DOHH2 (cell line): ENCODE measurements at regions not wholly inside any gene's neighbourhood (a gene's known extent, or its start where the extent isn't known, plus 50 kb on each side); places are given as distances from the start of the nearest gene placed in this dataset.

Experiments
- EZH2phosphoT487 ChIP-seq: fragments of 200-600 bp; sonication (generic); IDR thresholded peaks from 2 replicates; pipeline ENCODE4 v1.6.1; 2017; ENCODE audit warnings: borderline replicate concordance, mild to moderate bottlenecking, antibody characterized with exemption, low read length, moderate library complexity, mixed read lengths
- TF ChIP-seq, protein P1 (sequence below): fragments of 200-600 bp; sonication (generic); IDR thresholded peaks from one replicate; pipeline ENCODE4 v1.5.1; 2014; ENCODE audit warnings: antibody characterized with exemption, mild to moderate bottlenecking, low read depth, low read length; ENCODE audit not compliant: poor library complexity, severe bottlenecking

DNA sequence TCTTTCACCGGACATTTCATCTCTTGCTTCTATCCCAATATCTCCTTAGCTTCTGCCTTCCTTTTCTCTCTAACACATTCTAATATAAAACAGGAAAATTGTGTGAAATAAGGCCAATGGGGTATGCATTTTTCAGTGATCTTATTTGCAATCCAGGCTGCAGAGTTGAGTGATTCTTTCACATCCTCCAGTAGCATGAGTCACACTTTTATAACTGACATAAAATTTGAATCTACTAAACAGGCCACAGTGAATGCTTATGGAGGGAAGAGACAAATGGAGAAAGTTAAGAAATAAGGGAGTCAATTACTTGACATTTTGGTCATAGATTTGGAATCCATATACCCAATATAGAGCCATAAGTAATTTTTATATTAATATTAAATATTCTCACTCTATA is 1037.0 kb upstream of the SPRY2 start:
- TF ChIP-seq, protein P1, sequence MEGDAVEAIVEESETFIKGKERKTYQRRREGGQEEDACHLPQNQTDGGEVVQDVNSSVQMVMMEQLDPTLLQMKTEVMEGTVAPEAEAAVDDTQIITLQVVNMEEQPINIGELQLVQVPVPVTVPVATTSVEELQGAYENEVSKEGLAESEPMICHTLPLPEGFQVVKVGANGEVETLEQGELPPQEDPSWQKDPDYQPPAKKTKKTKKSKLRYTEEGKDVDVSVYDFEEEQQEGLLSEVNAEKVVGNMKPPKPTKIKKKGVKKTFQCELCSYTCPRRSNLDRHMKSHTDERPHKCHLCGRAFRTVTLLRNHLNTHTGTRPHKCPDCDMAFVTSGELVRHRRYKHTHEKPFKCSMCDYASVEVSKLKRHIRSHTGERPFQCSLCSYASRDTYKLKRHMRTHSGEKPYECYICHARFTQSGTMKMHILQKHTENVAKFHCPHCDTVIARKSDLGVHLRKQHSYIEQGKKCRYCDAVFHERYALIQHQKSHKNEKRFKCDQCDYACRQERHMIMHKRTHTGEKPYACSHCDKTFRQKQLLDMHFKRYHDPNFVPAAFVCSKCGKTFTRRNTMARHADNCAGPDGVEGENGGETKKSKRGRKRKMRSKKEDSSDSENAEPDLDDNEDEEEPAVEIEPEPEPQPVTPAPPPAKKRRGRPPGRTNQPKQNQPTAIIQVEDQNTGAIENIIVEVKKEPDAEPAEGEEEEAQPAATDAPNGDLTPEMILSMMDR, result no peak
- no peak for TF ChIP-seq EZH2phosphoT487
